Middle frontal gyrus (tissue), 1 donor: ENCODE measurements at regions not wholly inside any gene's neighbourhood (a gene's known extent, or its start where the extent isn't known, plus 50 kb on each side); places are given as distances from the start of the nearest gene placed in this dataset.
A peak's percentile ranks its signal among the peaks of the same experiment; 100 is the strongest.
"Not testable (repeated sequence)": the region's sequence is repeated elsewhere in the genome, so short reads cannot be mapped to it uniquely, and the experiment has no call there.

Experiments used
- DNase-seq: peaks from one replicate; pipeline ENCODE4 v3.0.0-alpha.2; 2015; ENCODE audit warnings: low spot score; ENCODE audit errors: extremely low spot score

GRCh38 chr12:17110316-17110715, 504.4 kb upstream of the LMO3 start:
- DNase-seq = no peak

GRCh38 chr12:17108877-17109541, 503.0 kb upstream of the LMO3 start:
- DNase-seq = no peak

GRCh38 chr12:17104801-17105200, 498.8 kb upstream of the LMO3 start:
- no peak for DNase-seq

GRCh38 chr12:17097674-17098073, 491.7 kb upstream of the LMO3 start:
- no peak for DNase-seq

- DNase-seq = no peak
Observed at GRCh38 chr12:17084831-17085230, 478.9 kb upstream of the LMO3 start.

GRCh38 chr12:17079251-17079909, 473.4 kb upstream of the LMO3 start:
- no peak for DNase-seq

GRCh38 chr12:17077594-17077993, 471.6 kb upstream of the LMO3 start:
- no peak for DNase-seq

GRCh38 chr12:17076811-17077210, 470.8 kb upstream of the LMO3 start:
- DNase-seq = no peak

- peak; percentile 22 for DNase-seq
Observed at GRCh38 chr12:17076028-17076744, 470.2 kb upstream of the LMO3 start.

- no peak for DNase-seq
Observed at GRCh38 chr12:17064834-17065233, 458.9 kb upstream of the LMO3 start.

- DNase-seq = no peak
Observed at GRCh38 chr12:17062267-17063036, 456.5 kb upstream of the LMO3 start.

- DNase-seq = no peak
Observed at GRCh38 chr12:17060260-17060659, 454.3 kb upstream of the LMO3 start.

- DNase-seq = no peak
Observed at GRCh38 chr12:17056546-17056945, 450.6 kb upstream of the LMO3 start.

- DNase-seq = no peak
Observed at GRCh38 chr12:17038923-17039322, 433.0 kb upstream of the LMO3 start.

- no peak for DNase-seq
Observed at GRCh38 chr12:17035372-17035771, 429.4 kb upstream of the LMO3 start.

- DNase-seq = no peak
Observed at GRCh38 chr12:17030338-17030737, 424.4 kb upstream of the LMO3 start.

GRCh38 chr12:17028348-17028747, 422.4 kb upstream of the LMO3 start:
- no peak for DNase-seq

- DNase-seq = not testable (repeated sequence)
Observed at GRCh38 chr12:17025424-17025823, 419.5 kb upstream of the LMO3 start.

- no peak for DNase-seq
Observed at GRCh38 chr12:17020765-17021164, 414.8 kb upstream of the LMO3 start.

- no peak for DNase-seq
Observed at GRCh38 chr12:17017402-17017801, 411.4 kb upstream of the LMO3 start.

- no peak for DNase-seq
Observed at GRCh38 chr12:17016116-17016864, 410.3 kb upstream of the LMO3 start.
